Osteoblast (primary cell): ENCODE measurements at regions not wholly inside any gene's neighbourhood (a gene's known extent, or its start where the extent isn't known, plus 50 kb on each side); places are given as distances from the start of the nearest gene placed in this dataset.

Experiments used
- DNase-seq: peaks from one replicate; pipeline ENCODE4 v3.0.0; 2011; ENCODE audit warnings: low spot score, mixed read lengths; ENCODE audit not compliant: insufficient read length; ENCODE audit errors: missing footprints
- H2AFZ ChIP-seq: 2 replicates; pipeline ENCODE4 v1.6.0; 2011; ENCODE audit warnings: mild to moderate bottlenecking, low read length
- H3K27ac ChIP-seq: 2 replicates; pipeline ENCODE4 v1.5.1; 2011; ENCODE audit warnings: mild to moderate bottlenecking, low read depth, low read length, moderate library complexity
- H3K27me3 ChIP-seq: 2 replicates; pipeline ENCODE4 v1.6.0; 2012; ENCODE audit warnings: mild to moderate bottlenecking, control low read depth, inconsistent platforms, low read length, moderate library complexity; ENCODE audit not compliant: insufficient read depth
- H3K36me3 ChIP-seq: 2 replicates; pipeline ENCODE4 v1.5.1; 2011; ENCODE audit warnings: mild to moderate bottlenecking, low read length, control low read depth, moderate library complexity; ENCODE audit not compliant: insufficient read depth
- H3K4me1 ChIP-seq: 2 replicates; pipeline ENCODE4 v1.5.1; 2011; ENCODE audit warnings: mild to moderate bottlenecking, low read length, control low read depth, moderate library complexity; ENCODE audit not compliant: insufficient read depth
- H3K4me2 ChIP-seq: 2 replicates; pipeline ENCODE4 v1.6.0; 2011; ENCODE audit warnings: mild to moderate bottlenecking, low read length; ENCODE audit not compliant: insufficient read depth
- H3K4me3 ChIP-seq: fragments of 200-600 bp; sonication (generic); 3 replicates; pipeline ENCODE4 v1.5.1; 2012; ENCODE audit warnings: mild to moderate bottlenecking, low read length, inconsistent platforms; ENCODE audit not compliant: insufficient read depth
- H3K79me2 ChIP-seq: 2 replicates; pipeline ENCODE4 v1.6.0; 2012; ENCODE audit warnings: mild to moderate bottlenecking, low read length, control low read depth, inconsistent platforms; ENCODE audit not compliant: insufficient read depth
- H3K9me3 ChIP-seq: 2 replicates; pipeline ENCODE4 v1.5.1; 2011; ENCODE audit warnings: low read depth, low read length, control low read depth
- H4K20me1 ChIP-seq: 2 replicates; pipeline ENCODE4 v1.6.0; 2012; ENCODE audit warnings: mild to moderate bottlenecking, low read length, control low read depth; ENCODE audit not compliant: insufficient read depth
- CTCF ChIP-seq: IDR thresholded peaks from 2 replicates; pipeline ENCODE4 v1.5.1; 2011; ENCODE audit warnings: mild to moderate bottlenecking, low read depth, low read length, moderate library complexity; ENCODE audit errors: extremely low read depth

GRCh38 chr5:23289162-23289561 is 218.2 kb upstream of the PRDM9 start:
- no peak for TF ChIP-seq CTCF
- DNase-seq: no peak
- H3K36me3 ChIP-seq: no peaks in the 10 kb centered on the region

GRCh38 chr5:23284656-23285055 is 222.8 kb upstream of the PRDM9 start:
- H3K4me2 ChIP-seq: no peak overlapping the region
- DNase-seq: no peak
- no peaks in the 10 kb centered on the region for H4K20me1 ChIP-seq
- no peak for TF ChIP-seq CTCF
- H3K27me3 ChIP-seq: no peaks in the 10 kb centered on the region
- no peak overlapping the region for H3K4me3 ChIP-seq
- no peak overlapping the region for H2AFZ ChIP-seq
- H3K79me2 ChIP-seq: no peaks in the 10 kb centered on the region
- H3K27ac ChIP-seq: no peak overlapping the region
- H3K4me1 ChIP-seq: no peaks in the 10 kb centered on the region
- H3K9me3 ChIP-seq: no peaks in the 10 kb centered on the region
- H3K36me3 ChIP-seq: no peaks in the 10 kb centered on the region

More at GRCh38 chr5:23289162-23289561, 218.2 kb upstream of the PRDM9 start:
- Histone ChIP-seq H3K9me3 (no peaks in the 10 kb centered on the region), H3K27me3 (no peaks in the 10 kb centered on the region), H3K27ac (no peak overlapping the region), H3K4me2 (no peak overlapping the region), H4K20me1 (no peaks in the 10 kb centered on the region), H2AFZ (no peak overlapping the region), H3K4me3 (no peak overlapping the region), H3K79me2 (no peaks in the 10 kb centered on the region), H3K4me1 (no peaks in the 10 kb centered on the region)

- DNase-seq: no peak
- no peak overlapping the region for H3K4me3 ChIP-seq
- H3K79me2 ChIP-seq: no peaks in the 10 kb centered on the region
- H3K27me3 ChIP-seq: no peaks in the 10 kb centered on the region
- H3K27ac ChIP-seq: no peak overlapping the region
- no peaks in the 10 kb centered on the region for H3K4me1 ChIP-seq
- TF ChIP-seq CTCF: no peak
- no peaks in the 10 kb centered on the region for H4K20me1 ChIP-seq
- no peak overlapping the region for H2AFZ ChIP-seq
- H3K4me2 ChIP-seq: no peak overlapping the region
- peaks cover 6% of the 10 kb centered on the region for H3K9me3 ChIP-seq
- no peaks in the 10 kb centered on the region for H3K36me3 ChIP-seq
These were observed 233.2 kb upstream of the PRDM9 start for GRCh38 chr5:23274171-23274570.

- DNase-seq: no peak
- Histone ChIP-seq H3K79me2 (no peaks in the 10 kb centered on the region), H3K9me3 (peaks cover 4% of the 10 kb centered on the region), H3K36me3 (no peaks in the 10 kb centered on the region), H3K27me3 (no peaks in the 10 kb centered on the region), H3K4me3 (no peak overlapping the region), H3K4me1 (no peaks in the 10 kb centered on the region), H3K4me2 (no peak overlapping the region), H4K20me1 (no peaks in the 10 kb centered on the region), H2AFZ (no peak overlapping the region), H3K27ac (no peak overlapping the region)
- no peak for TF ChIP-seq CTCF
These were observed 237.4 kb upstream of the PRDM9 start for GRCh38 chr5:23269981-23270380.
